ENCODE measurements at regions not wholly inside any gene's neighbourhood (a gene's known extent, or its start where the extent isn't known, plus 50 kb on each side); places are given as distances from the start of the nearest gene placed in this dataset.

DNA sequence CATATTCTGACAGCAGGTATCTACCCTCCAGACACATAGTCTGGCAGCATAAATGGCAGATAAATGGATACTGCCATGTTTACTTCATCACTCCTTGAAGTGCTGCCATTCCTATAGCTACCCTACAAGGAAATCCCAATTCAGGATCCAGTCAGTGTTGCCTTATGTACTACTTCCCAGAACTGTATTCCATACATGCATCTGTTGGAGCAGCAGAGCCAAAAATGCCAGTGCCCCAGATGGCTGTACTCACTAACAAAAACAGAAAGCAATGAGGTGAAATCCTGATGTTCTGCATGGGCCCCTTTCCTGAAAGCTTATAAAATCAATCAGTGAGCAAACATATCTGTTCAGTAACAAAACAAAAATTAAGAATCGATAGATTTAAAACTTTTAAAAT lies 490.0 kb upstream of the COX7C start:
- TF ChIP-seq, protein P1, sequence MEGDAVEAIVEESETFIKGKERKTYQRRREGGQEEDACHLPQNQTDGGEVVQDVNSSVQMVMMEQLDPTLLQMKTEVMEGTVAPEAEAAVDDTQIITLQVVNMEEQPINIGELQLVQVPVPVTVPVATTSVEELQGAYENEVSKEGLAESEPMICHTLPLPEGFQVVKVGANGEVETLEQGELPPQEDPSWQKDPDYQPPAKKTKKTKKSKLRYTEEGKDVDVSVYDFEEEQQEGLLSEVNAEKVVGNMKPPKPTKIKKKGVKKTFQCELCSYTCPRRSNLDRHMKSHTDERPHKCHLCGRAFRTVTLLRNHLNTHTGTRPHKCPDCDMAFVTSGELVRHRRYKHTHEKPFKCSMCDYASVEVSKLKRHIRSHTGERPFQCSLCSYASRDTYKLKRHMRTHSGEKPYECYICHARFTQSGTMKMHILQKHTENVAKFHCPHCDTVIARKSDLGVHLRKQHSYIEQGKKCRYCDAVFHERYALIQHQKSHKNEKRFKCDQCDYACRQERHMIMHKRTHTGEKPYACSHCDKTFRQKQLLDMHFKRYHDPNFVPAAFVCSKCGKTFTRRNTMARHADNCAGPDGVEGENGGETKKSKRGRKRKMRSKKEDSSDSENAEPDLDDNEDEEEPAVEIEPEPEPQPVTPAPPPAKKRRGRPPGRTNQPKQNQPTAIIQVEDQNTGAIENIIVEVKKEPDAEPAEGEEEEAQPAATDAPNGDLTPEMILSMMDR (IDR thresholded peaks at IDR 0.05) = no peak
- no peak for TF ChIP-seq POLR2A (IDR thresholded peaks at IDR 0.05)
